ENCODE measurements at regions not wholly inside any gene's neighbourhood (a gene's known extent, or its start where the extent isn't known, plus 50 kb on each side); places are given as distances from the start of the nearest gene placed in this dataset.

- no peaks in the 10 kb centered on the region for H3K36me3 Mint-ChIP-seq (ENCODE audit: low read depth)
- H3K27me3 Mint-ChIP-seq, result no peaks in the 10 kb centered on the region
- no peak overlapping the region for H3K4me3 Mint-ChIP-seq
- POLR2A ChIA-PET, result no interaction called here
- peaks cover 10% of the 10 kb centered on the region for H3K9me3 Mint-ChIP-seq
- DNase-seq, result no peak
- H3K4me1 Mint-ChIP-seq, result no peaks in the 10 kb centered on the region
- CTCF ChIA-PET, result no interaction called here
- no peak overlapping the region for H3K27ac Mint-ChIP-seq
Measured at GRCh38 chr21:20760221-20760620, 238.0 kb upstream of the NCAM2 start.

GRCh38 chr21:20774737-20775136 is 223.5 kb upstream of the NCAM2 start:
- no peak for DNase-seq
- ChIA-PET CTCF (interaction anchor here (0.6 kb wide), 1 partner anchor 119 kb away, joined by 3 read pairs; no protein-coding TSS in a partner anchor), POLR2A (no interaction called here)
- Mint-ChIP-seq H3K9me3 (peaks cover 21% of the 10 kb centered on the region), H3K27me3 (no peaks in the 10 kb centered on the region), H3K36me3 (ENCODE audit: low read depth) (no peaks in the 10 kb centered on the region), H3K4me1 (no peaks in the 10 kb centered on the region), H3K4me3 (no peak overlapping the region), H3K27ac (no peak overlapping the region)

GRCh38 chr21:20779321-20779720 is 218.9 kb upstream of the NCAM2 start:
- ChIA-PET CTCF (no interaction called here), POLR2A (no interaction called here)
- Mint-ChIP-seq H3K27me3 (no peaks in the 10 kb centered on the region), H3K27ac (no peak overlapping the region), H3K9me3 (peaks cover 16% of the 10 kb centered on the region), H3K36me3 (ENCODE audit: low read depth) (no peaks in the 10 kb centered on the region), H3K4me3 (no peak overlapping the region), H3K4me1 (no peaks in the 10 kb centered on the region)
- no peak for DNase-seq

- POLR2A ChIA-PET, result no interaction called here
- DNase-seq, result no peak
- no peaks in the 10 kb centered on the region for H3K4me1 Mint-ChIP-seq
Measured at GRCh38 chr21:20783611-20784010, 214.6 kb upstream of the NCAM2 start.

GRCh38 chr21:20789729-20790500 is 208.3 kb upstream of the NCAM2 start:
- POLR2A ChIA-PET, result no interaction called here
- CTCF ChIA-PET, result no interaction called here
- no peak for DNase-seq
- Mint-ChIP-seq H3K27ac (no peak overlapping the region), H3K36me3 (ENCODE audit: low read depth) (no peaks in the 10 kb centered on the region), H3K4me3 (no peak overlapping the region), H3K4me1 (no peaks in the 10 kb centered on the region), H3K27me3 (no peaks in the 10 kb centered on the region), H3K9me3 (peaks cover 14% of the 10 kb centered on the region)

More at GRCh38 chr21:20783611-20784010, 214.6 kb upstream of the NCAM2 start:
- no peak overlapping the region for H3K4me3 Mint-ChIP-seq
- H3K27ac Mint-ChIP-seq, result no peak overlapping the region
- no peaks in the 10 kb centered on the region for H3K36me3 Mint-ChIP-seq (ENCODE audit: low read depth)
- H3K27me3 Mint-ChIP-seq, result no peaks in the 10 kb centered on the region
- peaks cover 11% of the 10 kb centered on the region for H3K9me3 Mint-ChIP-seq
- CTCF ChIA-PET, result no interaction called here

GRCh38 chr21:20800106-20800505 is 198.1 kb upstream of the NCAM2 start:
- Mint-ChIP-seq H3K27ac (no peak overlapping the region), H3K36me3 (ENCODE audit: low read depth) (no peaks in the 10 kb centered on the region), H3K4me1 (no peaks in the 10 kb centered on the region), H3K27me3 (no peaks in the 10 kb centered on the region), H3K9me3 (no peaks in the 10 kb centered on the region), H3K4me3 (no peak overlapping the region)
- POLR2A ChIA-PET, result no interaction called here
- CTCF ChIA-PET, result no interaction called here
- no peak for DNase-seq

- H3K4me3 Mint-ChIP-seq, result no peak overlapping the region
- H3K27ac Mint-ChIP-seq, result no peak overlapping the region
- no peaks in the 10 kb centered on the region for H3K27me3 Mint-ChIP-seq
- no peaks in the 10 kb centered on the region for H3K4me1 Mint-ChIP-seq
- no peaks in the 10 kb centered on the region for H3K9me3 Mint-ChIP-seq
- POLR2A ChIA-PET, result interaction anchor here (0.6 kb wide), 1 partner anchor 18 kb away, joined by 4 read pairs; no protein-coding TSS in a partner anchor
- CTCF ChIA-PET, result interaction anchor here (0.6 kb wide), 1 partner anchor 12 kb away, joined by 3 read pairs; no protein-coding TSS in a partner anchor
- DNase-seq, result no peak
- H3K36me3 Mint-ChIP-seq (ENCODE audit: low read depth), result no peaks in the 10 kb centered on the region
Measured at GRCh38 chr21:20802201-20802600, 196.0 kb upstream of the NCAM2 start.

GRCh38 chr21:20802631-20803260 is 195.5 kb upstream of the NCAM2 start:
- DNase-seq, result no peak
- Mint-ChIP-seq H3K36me3 (ENCODE audit: low read depth) (no peaks in the 10 kb centered on the region), H3K9me3 (no peaks in the 10 kb centered on the region), H3K27ac (no peak overlapping the region), H3K27me3 (no peaks in the 10 kb centered on the region), H3K4me1 (no peaks in the 10 kb centered on the region), H3K4me3 (no peak overlapping the region)
- ChIA-PET CTCF (no interaction called here), POLR2A (no interaction called here)

GRCh38 chr21:20811702-20812101 is 186.5 kb upstream of the NCAM2 start:
- peaks cover 11% of the 10 kb centered on the region for H3K9me3 Mint-ChIP-seq
- no peak overlapping the region for H3K27ac Mint-ChIP-seq
- H3K4me3 Mint-ChIP-seq, result no peak overlapping the region
- POLR2A ChIA-PET, result no interaction called here
- no peaks in the 10 kb centered on the region for H3K27me3 Mint-ChIP-seq
- CTCF ChIA-PET, result no interaction called here
- no peaks in the 10 kb centered on the region for H3K4me1 Mint-ChIP-seq
- no peaks in the 10 kb centered on the region for H3K36me3 Mint-ChIP-seq (ENCODE audit: low read depth)
- DNase-seq, result no peak

GRCh38 chr21:20814090-20814489 is 184.1 kb upstream of the NCAM2 start:
- Mint-ChIP-seq H3K4me3 (no peak overlapping the region), H3K27me3 (no peaks in the 10 kb centered on the region), H3K36me3 (ENCODE audit: low read depth) (no peaks in the 10 kb centered on the region), H3K9me3 (peaks cover 11% of the 10 kb centered on the region), H3K27ac (no peak overlapping the region), H3K4me1 (no peaks in the 10 kb centered on the region)
- POLR2A ChIA-PET, result no interaction called here
- no peak for DNase-seq
- CTCF ChIA-PET, result interaction anchor here (0.6 kb wide), 1 partner anchor 12 kb away, joined by 3 read pairs; no protein-coding TSS in a partner anchor

GRCh38 chr21:20822666-20823065 is 175.5 kb upstream of the NCAM2 start:
- Mint-ChIP-seq H3K36me3 (ENCODE audit: low read depth) (no peaks in the 10 kb centered on the region), H3K4me3 (no peak overlapping the region), H3K27ac (no peak overlapping the region), H3K4me1 (no peaks in the 10 kb centered on the region), H3K9me3 (no peaks in the 10 kb centered on the region), H3K27me3 (no peaks in the 10 kb centered on the region)
- DNase-seq, result no peak
- CTCF ChIA-PET, result no interaction called here
- POLR2A ChIA-PET, result no interaction called here

- no peaks in the 10 kb centered on the region for H3K27me3 Mint-ChIP-seq
- no peaks in the 10 kb centered on the region for H3K36me3 Mint-ChIP-seq (ENCODE audit: low read depth)
- no peak for DNase-seq
- H3K4me3 Mint-ChIP-seq, result no peak overlapping the region
- POLR2A ChIA-PET, result no interaction called here
- CTCF ChIA-PET, result no interaction called here
- H3K27ac Mint-ChIP-seq, result no peak overlapping the region
- peaks cover 2% of the 10 kb centered on the region for H3K9me3 Mint-ChIP-seq
- no peaks in the 10 kb centered on the region for H3K4me1 Mint-ChIP-seq
Measured at GRCh38 chr21:20852866-20853265, 145.3 kb upstream of the NCAM2 start.

- Mint-ChIP-seq H3K27me3 (no peaks in the 10 kb centered on the region), H3K4me1 (no peaks in the 10 kb centered on the region), H3K4me3 (no peak overlapping the region), H3K27ac (no peak overlapping the region), H3K9me3 (peaks cover 5% of the 10 kb centered on the region), H3K36me3 (ENCODE audit: low read depth) (no peaks in the 10 kb centered on the region)
- DNase-seq, result no peak
- ChIA-PET CTCF (no interaction called here), POLR2A (no interaction called here)
Measured at GRCh38 chr21:20856926-20857325, 141.3 kb upstream of the NCAM2 start.

- H3K4me1 Mint-ChIP-seq, result no peaks in the 10 kb centered on the region
- no peak overlapping the region for H3K4me3 Mint-ChIP-seq
- no peaks in the 10 kb centered on the region for H3K27me3 Mint-ChIP-seq
- no peak for DNase-seq
- CTCF ChIA-PET, result no interaction called here
- peaks cover 5% of the 10 kb centered on the region for H3K9me3 Mint-ChIP-seq
- POLR2A ChIA-PET, result no interaction called here
- H3K36me3 Mint-ChIP-seq (ENCODE audit: low read depth), result no peaks in the 10 kb centered on the region
- no peak overlapping the region for H3K27ac Mint-ChIP-seq
Measured at GRCh38 chr21:20874202-20874601, 124.0 kb upstream of the NCAM2 start.

All from activated CD4-positive, alpha-beta T cell treated with anti-CD3 and anti-CD28 coated beads, Interleukin-2, amount 10 ng/mL, durations not matched to agents 7 days and 5 days (primary cell).